Stimulated activated CD8-positive, alpha-beta memory T cell treated with anti-CD3 and anti-CD28 coated beads, Interleukin-7, amount 100 ng/mL, for 1 hour (primary cell): ENCODE measurements at regions not wholly inside any gene's neighbourhood (a gene's known extent, or its start where the extent isn't known, plus 50 kb on each side); places are given as distances from the start of the nearest gene placed in this dataset.

ENCODE experiments used
- DNase-seq, 2 donors: peaks; one replicate each; pipeline ENCODE4 v3.0.0-alpha.2; 2020; ENCODE audit warnings: low read depth in 2 of 2

GRCh38 chr15:69887553-69887952 is 210.2 kb downstream of the TLE3 start:
- DNase-seq = no peak

DNA sequence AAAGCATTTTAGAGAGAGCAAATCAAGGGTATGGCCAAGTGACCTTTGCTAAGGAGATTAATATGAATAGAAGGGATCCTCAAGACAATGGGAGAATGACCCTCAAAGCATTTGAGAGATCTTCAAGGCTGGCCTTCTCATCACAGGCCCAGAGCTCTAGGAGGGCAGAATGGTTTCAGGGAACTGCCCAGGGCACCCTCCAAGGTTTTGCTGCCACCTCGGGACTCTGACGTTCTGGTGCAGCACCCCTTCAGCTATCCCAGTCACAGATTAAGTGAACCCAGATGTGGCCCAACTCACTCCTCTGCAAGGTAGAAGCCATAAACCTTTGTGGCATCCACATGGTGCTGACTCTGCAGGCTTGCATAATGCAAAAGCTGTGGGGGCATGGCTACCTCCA is 209.3 kb downstream of the TLE3 start:
- DNase-seq = no peak

- DNase-seq = no peak
Observed at GRCh38 chr15:69891070-69891536, 206.6 kb downstream of the TLE3 start.

DNA sequence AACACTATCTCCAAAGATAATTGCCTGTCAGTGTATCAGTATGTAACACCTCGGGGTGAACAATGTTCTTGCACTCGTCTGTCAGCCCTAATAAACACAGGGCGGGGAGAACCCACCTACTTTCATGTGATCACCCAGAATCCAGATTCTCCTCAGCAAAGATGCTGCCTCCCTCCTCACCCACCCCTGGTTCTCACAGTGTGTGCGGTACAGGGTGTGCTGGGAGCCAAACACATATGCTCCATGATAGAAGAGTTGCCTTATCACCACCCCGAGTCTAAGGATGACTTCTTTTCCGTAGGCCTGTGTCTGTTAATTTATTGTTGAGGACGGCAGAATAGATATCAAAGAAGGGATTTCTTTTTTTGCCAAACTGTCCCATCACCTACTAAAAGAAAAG is 206.1 kb downstream of the TLE3 start:
- DNase-seq = no peak

- DNase-seq = no peak
Observed at GRCh38 chr15:69892351-69892750, 205.4 kb downstream of the TLE3 start.

DNA sequence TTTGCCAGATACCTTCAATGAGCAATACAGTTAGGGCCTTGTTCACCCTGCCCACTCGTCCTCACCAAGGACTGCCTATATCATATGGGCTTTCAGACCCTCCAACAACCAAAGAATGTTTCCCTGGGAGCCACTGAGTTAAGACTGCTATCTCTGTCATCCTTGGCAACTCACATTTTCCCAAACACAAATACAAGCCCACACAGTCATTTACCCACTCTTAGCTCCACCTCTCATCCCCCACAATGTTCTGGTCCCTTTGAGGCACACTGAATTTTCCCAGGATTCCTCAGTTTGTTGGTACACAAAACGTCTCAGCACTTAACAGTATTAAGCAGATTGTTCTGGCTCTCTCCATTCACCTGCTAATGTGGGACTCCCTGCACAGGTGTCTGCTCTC is 204.6 kb downstream of the TLE3 start:
- no peak for DNase-seq

GRCh38 chr15:69893863-69894262 is 203.9 kb downstream of the TLE3 start:
- no peak for DNase-seq

- DNase-seq = no peak
Observed at GRCh38 chr15:69895202-69895601, 202.5 kb downstream of the TLE3 start.

DNA sequence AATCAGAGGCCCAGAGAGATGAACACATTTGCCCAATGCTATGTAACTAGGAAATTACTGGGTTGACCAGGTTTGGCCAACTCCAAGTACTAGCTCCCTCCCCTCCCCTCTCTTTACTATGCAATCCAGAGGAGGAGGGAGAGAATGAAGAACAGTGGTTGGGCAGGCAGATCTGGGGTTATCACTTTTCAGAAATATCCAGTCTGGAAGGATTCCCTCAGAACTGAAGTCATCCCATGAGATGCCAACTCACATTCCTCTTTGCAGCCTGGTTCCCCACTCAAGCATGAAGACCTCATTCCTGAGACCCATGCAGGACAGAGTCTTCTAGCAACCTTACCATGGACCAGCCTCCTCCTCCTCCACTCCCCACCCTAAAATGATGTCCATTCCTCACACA is 201.1 kb downstream of the TLE3 start:
- DNase-seq = no peak

- no peak for DNase-seq
Observed at GRCh38 chr15:69897061-69897460, 200.7 kb downstream of the TLE3 start.

- DNase-seq = no peak
Observed at GRCh38 chr15:69897471-69898237, 200.1 kb downstream of the TLE3 start.

GRCh38 chr15:69898243-69898642 is 199.5 kb downstream of the TLE3 start:
- no peak for DNase-seq

DNA sequence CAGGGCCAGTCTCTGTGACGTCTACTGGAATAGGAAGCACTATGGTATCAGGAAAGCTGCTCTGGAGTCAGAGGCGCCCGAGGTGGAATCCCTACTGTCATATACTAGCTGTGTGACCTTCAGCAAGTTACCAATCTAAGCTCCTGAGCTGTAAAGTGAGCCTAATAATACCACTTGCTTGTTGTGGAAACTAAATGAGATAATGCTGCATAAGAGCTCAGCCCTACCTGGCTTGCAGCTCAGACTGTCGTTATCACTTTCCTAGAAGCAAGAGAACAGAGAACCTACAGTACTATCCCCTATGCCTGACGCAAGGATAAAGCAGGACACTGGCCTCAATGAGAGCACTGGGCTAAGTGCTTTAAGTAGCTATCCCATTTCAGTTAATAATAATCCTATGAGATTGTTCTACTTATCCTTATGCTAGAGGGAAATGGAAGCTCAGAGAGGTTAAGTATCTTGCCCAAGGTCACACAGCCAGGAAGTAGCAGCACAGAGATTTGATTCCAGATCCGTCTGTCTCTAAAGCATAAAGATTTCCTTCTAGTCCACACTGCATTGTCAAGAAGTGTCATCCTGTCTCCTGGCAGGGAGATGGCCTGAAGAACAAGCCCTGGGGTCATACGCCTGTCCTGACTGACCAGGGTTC is 195.2 kb downstream of the TLE3 start:
- no peak for DNase-seq

DNA sequence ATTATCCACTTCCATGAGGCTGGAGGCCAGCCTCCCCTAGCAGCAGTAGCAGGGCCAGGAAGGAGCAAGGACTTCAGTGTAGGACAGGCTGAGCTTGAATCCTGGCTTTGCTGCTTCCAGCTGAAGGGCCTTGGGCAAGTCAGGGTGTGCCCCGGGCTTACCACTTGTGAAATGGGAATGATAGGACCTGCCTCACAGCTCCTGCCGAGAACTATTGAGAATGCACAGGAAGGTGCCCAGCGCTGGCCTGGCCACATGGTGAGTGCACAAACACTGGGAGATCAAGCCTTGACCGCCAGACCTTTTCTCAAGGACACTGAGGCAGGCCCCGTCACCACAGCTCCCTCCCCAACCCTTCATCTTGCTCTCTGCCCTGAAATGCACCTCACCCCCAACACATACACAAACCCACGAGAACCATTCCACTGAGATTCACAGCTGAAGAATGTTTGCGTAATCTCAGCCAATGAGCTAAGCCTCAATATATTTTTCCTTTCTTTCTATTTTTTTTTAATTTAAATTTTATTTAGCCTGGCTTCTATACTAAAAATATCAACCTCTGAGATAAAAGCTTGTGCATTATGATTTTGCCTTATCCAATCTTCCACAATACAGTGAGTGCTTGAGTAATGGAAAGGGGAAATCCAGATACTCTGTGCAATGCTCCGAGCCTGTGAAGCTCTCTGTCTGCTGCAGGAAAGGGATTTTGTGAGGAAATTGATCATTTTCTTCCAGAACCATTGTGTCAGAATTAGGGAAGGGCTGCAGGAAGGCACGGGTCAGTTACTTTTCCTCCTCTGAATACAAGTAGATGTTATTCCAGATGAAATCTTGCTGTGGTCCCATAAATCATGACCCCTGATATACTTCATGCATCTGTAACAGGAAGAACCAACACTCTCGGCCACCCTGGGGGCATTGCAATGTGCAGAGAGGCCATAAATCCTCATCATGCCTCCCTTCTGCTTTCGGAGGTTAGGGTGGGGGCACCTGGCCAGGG is 193.9 kb downstream of the TLE3 start:
- DNase-seq = no peak

DNA sequence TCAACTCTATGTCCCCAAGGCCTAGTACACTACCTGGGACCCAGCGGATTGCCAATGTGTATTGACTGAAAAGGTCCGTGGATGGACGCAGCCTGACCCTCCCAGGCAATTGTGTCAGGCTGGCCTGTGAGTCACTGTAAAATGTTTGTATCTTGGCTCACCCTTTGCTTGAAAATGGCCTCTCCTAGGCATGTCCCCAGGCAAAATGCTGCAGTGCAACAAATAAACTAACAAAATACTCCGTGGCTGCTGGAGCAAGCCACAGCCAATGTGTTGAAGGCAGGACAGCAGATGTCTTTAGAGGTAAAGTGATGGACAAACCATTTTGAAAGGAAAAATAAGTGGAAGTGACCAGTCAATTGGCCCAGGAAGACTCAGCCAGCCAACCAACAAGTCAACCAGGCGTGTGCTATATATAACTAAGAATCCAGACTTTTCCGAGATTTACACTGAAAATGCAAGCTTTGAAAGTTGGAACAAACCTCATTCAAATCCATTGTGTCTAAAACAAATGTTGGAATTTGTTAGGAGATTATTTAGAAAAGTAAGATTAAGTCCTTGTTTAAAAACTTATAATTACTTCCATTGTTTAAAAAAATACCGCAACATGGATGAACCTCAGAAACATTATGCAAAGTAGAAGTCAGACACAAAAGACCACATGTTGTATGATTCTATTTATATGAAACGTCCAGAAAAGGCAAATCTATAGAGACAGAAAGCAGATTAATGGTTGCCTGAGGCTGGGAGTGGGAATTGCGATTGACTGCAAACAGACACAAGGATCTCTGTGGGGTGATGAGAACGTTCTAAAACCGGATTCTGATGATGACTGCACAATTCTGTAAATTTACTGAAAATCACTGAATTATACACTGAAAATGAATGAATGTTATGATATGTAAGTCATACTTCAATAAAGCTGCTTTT is 191.2 kb downstream of the TLE3 start:
- DNase-seq = no peak

GRCh38 chr15:69908060-69908459 is 189.7 kb downstream of the TLE3 start:
- no peak for DNase-seq

DNA sequence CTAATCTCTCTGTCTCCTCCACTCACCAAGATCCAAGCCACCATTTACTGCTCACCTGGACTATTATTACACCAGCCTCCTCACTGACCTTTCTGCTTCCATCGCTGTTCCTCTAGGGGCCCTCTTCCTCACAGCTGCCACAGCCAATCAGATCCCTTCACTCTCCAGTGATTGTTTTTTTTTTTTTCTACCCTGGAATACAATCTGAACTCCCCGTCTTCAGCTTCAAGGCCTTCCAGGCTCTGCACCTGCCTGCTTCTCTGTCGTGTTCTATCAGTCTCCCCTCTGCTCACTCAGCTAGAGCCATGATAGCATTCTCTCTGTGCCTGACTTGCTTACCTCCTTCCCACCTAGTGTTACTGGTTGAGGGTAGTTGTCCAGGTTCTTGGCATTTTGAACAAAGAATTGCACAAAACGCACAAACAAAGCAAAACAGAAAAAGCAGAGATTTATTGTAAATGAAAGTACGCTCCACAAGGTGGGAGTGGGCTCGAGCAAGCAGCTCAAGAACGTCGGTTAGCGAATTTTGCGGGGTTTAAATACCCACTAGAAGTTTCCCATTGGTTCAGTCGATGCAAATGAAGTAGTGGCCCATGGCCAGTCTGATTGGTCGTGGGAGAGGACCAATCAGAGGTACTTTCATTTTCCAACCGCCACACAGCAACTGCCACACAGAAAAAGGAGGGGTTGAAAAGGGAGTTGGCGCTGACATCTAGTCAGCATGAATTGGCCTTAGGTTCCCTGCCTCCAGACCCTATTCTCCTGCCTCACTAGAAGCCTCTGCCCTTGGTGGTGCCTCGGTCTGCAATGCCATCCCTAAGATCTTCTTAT is 188.9 kb downstream of the TLE3 start:
- DNase-seq = no peak

GRCh38 chr15:69909719-69910444 is 187.8 kb downstream of the TLE3 start:
- no peak for DNase-seq

GRCh38 chr15:69910514-69910913 is 187.2 kb downstream of the TLE3 start:
- DNase-seq = no peak

DNA sequence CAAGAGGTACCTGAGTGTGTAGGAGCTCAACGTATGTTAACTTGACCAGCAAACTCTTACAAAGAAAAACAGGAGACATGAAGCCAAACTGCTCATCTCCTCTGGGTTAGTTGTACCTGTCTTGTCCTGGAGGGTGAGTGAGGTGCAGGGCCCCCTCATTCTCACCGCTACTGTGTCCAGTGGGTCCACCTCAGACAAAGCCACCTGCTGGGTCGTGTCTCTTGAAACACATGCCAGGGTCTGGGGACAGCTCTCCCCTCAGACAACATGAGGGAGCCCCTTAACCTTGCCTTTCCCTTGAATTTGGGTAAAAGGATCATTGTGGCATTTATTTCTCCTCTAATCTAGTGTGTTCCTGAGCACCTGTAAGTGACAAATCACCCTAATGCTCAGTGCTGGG is 185.6 kb downstream of the TLE3 start:
- DNase-seq = no peak
